ENCODE measurements at regions not wholly inside any gene's neighbourhood (a gene's known extent, or its start where the extent isn't known, plus 50 kb on each side); places are given as distances from the start of the nearest gene placed in this dataset.
"Not testable (repeated sequence)": the region's sequence is repeated elsewhere in the genome, so short reads cannot be mapped to it uniquely, and the experiment has no call there.

GRCh38 chr5:17022296-17022695, 86.2 kb upstream of the MYO10 start:
- Histone ChIP-seq H2BK120ac (ENCODE audit: low read depth, low read length) (peak overlapping the region; percentile 64), H3K9ac (ENCODE audit: low read length) (no peak overlapping the region), H3K4me2 (ENCODE audit: low read length, poor library complexity, severe bottlenecking) (no peak overlapping the region), H4K91ac (ENCODE audit: low read length) (no peak overlapping the region), H2BK15ac (ENCODE audit: low read depth, poor library complexity, severe bottlenecking) (no peak overlapping the region), H3K9me3 (ENCODE audit: control insufficient read depth, low read length) (no peaks in the 10 kb centered on the region), H3K36me3 (ENCODE audit: control insufficient read depth in 1 of 2, insufficient read depth in 2 of 2, low read depth in 1 of 2, low read length in 2 of 2) (no peaks in the 10 kb centered on the region), H3K4me1 (ENCODE audit: control insufficient read depth, insufficient read depth, low read depth, low read length) (peaks cover 3% of the 10 kb centered on the region), H3K14ac (ENCODE audit: low read length in 2 of 2) (no peak overlapping the region), H2BK12ac (ENCODE audit: low read length in 2 of 2) (peak overlapping the region in 1 of 2 experiments; percentile 93), H3K79me1 (replicated peaks; ENCODE audit: low read length, poor library complexity, severe bottlenecking) (no peaks in the 10 kb centered on the region), H3K27me3 (ENCODE audit: control insufficient read depth in 1 of 2, insufficient read depth in 1 of 2, low read length in 2 of 2) (no peaks in the 10 kb centered on the region), H4K8ac (ENCODE audit: low read length) (no peak overlapping the region), H3K27ac (ENCODE audit: low read length, poor library complexity, severe bottlenecking) (no peak overlapping the region), H3K18ac (ENCODE audit: low read depth in 1 of 2, low read length in 2 of 2) (no peak overlapping the region), H3K4ac (ENCODE audit: low read depth in 1 of 2, low read length in 2 of 2) (peak overlapping the region in 1 of 2 experiments; percentile 67), H2BK5ac (ENCODE audit: low read depth, low read length, poor library complexity, severe bottlenecking) (no peak overlapping the region), H2AK5ac (ENCODE audit: low read length, severe bottlenecking) (no peak overlapping the region), H2AFZ (ENCODE audit: low read depth, low read length) (no peak overlapping the region), H3K23ac (ENCODE audit: low read length in 2 of 2) (no peak overlapping the region), H3K4me3 (ENCODE audit: insufficient read depth in 1 of 2, low read depth in 1 of 2, low read length in 2 of 2) (no peak overlapping the region)
- WGBS, result 98% methylated on average over 2 of the region's 2 CpGs
- DNase-seq, result peak; percentile 53

GRCh38 chr5:17024686-17025180, 88.6 kb upstream of the MYO10 start:
- Histone ChIP-seq H2BK5ac (ENCODE audit: low read depth, low read length, poor library complexity, severe bottlenecking) (no peak overlapping the region), H3K4ac (ENCODE audit: low read depth in 1 of 2, low read length in 2 of 2) (no peak overlapping the region), H3K36me3 (ENCODE audit: control insufficient read depth in 1 of 2, insufficient read depth in 2 of 2, low read depth in 1 of 2, low read length in 2 of 2) (no peaks in the 10 kb centered on the region), H3K27ac (ENCODE audit: low read length, poor library complexity, severe bottlenecking) (no peak overlapping the region), H3K9me3 (ENCODE audit: control insufficient read depth, low read length) (no peaks in the 10 kb centered on the region), H4K8ac (ENCODE audit: low read length) (peak overlapping the region; percentile 75), H3K79me1 (replicated peaks; ENCODE audit: low read length, poor library complexity, severe bottlenecking) (no peaks in the 10 kb centered on the region), H3K9ac (ENCODE audit: low read length) (peak overlapping the region; percentile 66), H2BK12ac (ENCODE audit: low read length in 2 of 2) (peak overlapping the region; percentile 59 to 84), H3K18ac (ENCODE audit: low read depth in 1 of 2, low read length in 2 of 2) (peak overlapping the region; percentile 79 to 87), H3K4me3 (ENCODE audit: insufficient read depth in 1 of 2, low read depth in 1 of 2, low read length in 2 of 2) (no peak overlapping the region), H3K4me1 (ENCODE audit: control insufficient read depth, insufficient read depth, low read depth, low read length) (peaks cover 3% of the 10 kb centered on the region), H2BK120ac (ENCODE audit: low read depth, low read length) (peak overlapping the region; percentile 83), H3K27me3 (ENCODE audit: control insufficient read depth in 1 of 2, insufficient read depth in 1 of 2, low read length in 2 of 2) (no peaks in the 10 kb centered on the region), H3K23ac (ENCODE audit: low read length in 2 of 2) (no peak overlapping the region), H3K4me2 (ENCODE audit: low read length, poor library complexity, severe bottlenecking) (no peak overlapping the region), H3K14ac (ENCODE audit: low read length in 2 of 2) (no peak overlapping the region), H2AK5ac (ENCODE audit: low read length, severe bottlenecking) (no peak overlapping the region), H4K91ac (ENCODE audit: low read length) (peak overlapping the region; percentile 65), H2AFZ (ENCODE audit: low read depth, low read length) (no peak overlapping the region), H2BK15ac (ENCODE audit: low read depth, poor library complexity, severe bottlenecking) (peak overlapping the region; percentile 23)
- 11% methylated on average over 5 of the region's 6 CpGs for WGBS
- peak; percentile 92 for DNase-seq

- not testable (repeated sequence) for H3K36me3 ChIP-seq (ENCODE audit: control insufficient read depth in 1 of 2, insufficient read depth in 2 of 2, low read depth in 1 of 2, low read length in 2 of 2); H2AFZ ChIP-seq (ENCODE audit: low read depth, low read length); H4K8ac ChIP-seq (ENCODE audit: low read length); H3K4me1 ChIP-seq (ENCODE audit: control insufficient read depth, insufficient read depth, low read depth, low read length); H3K4me3 ChIP-seq (ENCODE audit: insufficient read depth in 1 of 2, low read depth in 1 of 2, low read length in 2 of 2); H3K14ac ChIP-seq (ENCODE audit: low read length in 2 of 2); H3K4ac ChIP-seq (ENCODE audit: low read depth in 1 of 2, low read length in 2 of 2); H2AK5ac ChIP-seq (ENCODE audit: low read length, severe bottlenecking); H3K23ac ChIP-seq (ENCODE audit: low read length in 2 of 2); H3K27ac ChIP-seq (ENCODE audit: low read length, poor library complexity, severe bottlenecking); H3K9me3 ChIP-seq (ENCODE audit: control insufficient read depth, low read length); H2BK12ac ChIP-seq (ENCODE audit: low read length in 2 of 2); H3K4me2 ChIP-seq (ENCODE audit: low read length, poor library complexity, severe bottlenecking); H4K91ac ChIP-seq (ENCODE audit: low read length); DNase-seq; H3K18ac ChIP-seq (ENCODE audit: low read depth in 1 of 2, low read length in 2 of 2); H3K9ac ChIP-seq (ENCODE audit: low read length); H2BK15ac ChIP-seq (ENCODE audit: low read depth, poor library complexity, severe bottlenecking); H2BK5ac ChIP-seq (ENCODE audit: low read depth, low read length, poor library complexity, severe bottlenecking); H2BK120ac ChIP-seq (ENCODE audit: low read depth, low read length); H3K27me3 ChIP-seq (ENCODE audit: control insufficient read depth in 1 of 2, insufficient read depth in 1 of 2, low read length in 2 of 2); H3K79me1 ChIP-seq (replicated peaks; ENCODE audit: low read length, poor library complexity, severe bottlenecking)
- WGBS, result 97% methylated on average over 23 of the region's 24 CpGs
Measured at GRCh38 chr5:17031659-17032277, 95.7 kb upstream of the MYO10 start.

GRCh38 chr5:17032314-17032985, 96.4 kb upstream of the MYO10 start:
- H2AK5ac ChIP-seq (ENCODE audit: low read length, severe bottlenecking); H3K4ac ChIP-seq (ENCODE audit: low read depth in 1 of 2, low read length in 2 of 2); H3K36me3 ChIP-seq (ENCODE audit: control insufficient read depth in 1 of 2, insufficient read depth in 2 of 2, low read depth in 1 of 2, low read length in 2 of 2); H3K27me3 ChIP-seq (ENCODE audit: control insufficient read depth in 1 of 2, insufficient read depth in 1 of 2, low read length in 2 of 2); H2AFZ ChIP-seq (ENCODE audit: low read depth, low read length); H2BK5ac ChIP-seq (ENCODE audit: low read depth, low read length, poor library complexity, severe bottlenecking); H3K23ac ChIP-seq (ENCODE audit: low read length in 2 of 2); H3K4me2 ChIP-seq (ENCODE audit: low read length, poor library complexity, severe bottlenecking); H2BK12ac ChIP-seq (ENCODE audit: low read length in 2 of 2); H3K14ac ChIP-seq (ENCODE audit: low read length in 2 of 2); H3K9me3 ChIP-seq (ENCODE audit: control insufficient read depth, low read length); H3K4me3 ChIP-seq (ENCODE audit: insufficient read depth in 1 of 2, low read depth in 1 of 2, low read length in 2 of 2); H4K91ac ChIP-seq (ENCODE audit: low read length); DNase-seq; H3K27ac ChIP-seq (ENCODE audit: low read length, poor library complexity, severe bottlenecking); H4K8ac ChIP-seq (ENCODE audit: low read length); H2BK120ac ChIP-seq (ENCODE audit: low read depth, low read length); H3K9ac ChIP-seq (ENCODE audit: low read length); H3K79me1 ChIP-seq (replicated peaks; ENCODE audit: low read length, poor library complexity, severe bottlenecking); H3K4me1 ChIP-seq (ENCODE audit: control insufficient read depth, insufficient read depth, low read depth, low read length); H3K18ac ChIP-seq (ENCODE audit: low read depth in 1 of 2, low read length in 2 of 2): not testable (repeated sequence)
- H2BK15ac ChIP-seq (ENCODE audit: low read depth, poor library complexity, severe bottlenecking), result peak overlapping the region; percentile 67
- 98% methylated on average over 35 of the region's 43 CpGs for WGBS
